ENCODE measurements at regions not wholly inside any gene's neighbourhood (a gene's known extent, or its start where the extent isn't known, plus 50 kb on each side); places are given as distances from the start of the nearest gene placed in this dataset.
"Not testable (repeated sequence)": the region's sequence is repeated elsewhere in the genome, so short reads cannot be mapped to it uniquely, and the experiment has no call there.

- no peak for DNase-seq (ENCODE audit: low spot score)
Measured at GRCh38 chr11:69205743-69206612, 50.2 kb downstream of the SMIM38 start.

- DNase-seq (ENCODE audit: low spot score): not testable (repeated sequence)
Measured at GRCh38 chr11:69206613-69206965, 50.9 kb downstream of the SMIM38 start.

GRCh38 chr11:69207165-69207889 is 51.6 kb downstream of the SMIM38 start:
- no peak for DNase-seq (ENCODE audit: low spot score)

- no peak for DNase-seq (ENCODE audit: low spot score)
Measured at GRCh38 chr11:69208190-69209037, 52.7 kb downstream of the SMIM38 start.

GRCh38 chr11:69209038-69209350 is 53.3 kb downstream of the SMIM38 start:
- DNase-seq (ENCODE audit: low spot score): no peak

GRCh38 chr11:69209421-69210309 is 53.9 kb downstream of the SMIM38 start:
- DNase-seq (ENCODE audit: low spot score): no peak

- peak; percentile 7 for DNase-seq (ENCODE audit: low spot score)
Measured at GRCh38 chr11:69210310-69211035, 54.7 kb downstream of the SMIM38 start.

- DNase-seq (ENCODE audit: low spot score): no peak
Measured at GRCh38 chr11:69211540-69211919, 55.8 kb downstream of the SMIM38 start.

GRCh38 chr11:69211920-69212797 is 56.4 kb downstream of the SMIM38 start:
- no peak for DNase-seq (ENCODE audit: low spot score)

- DNase-seq (ENCODE audit: low spot score): no peak
Measured at GRCh38 chr11:69212798-69213110, 57.0 kb downstream of the SMIM38 start.

- DNase-seq (ENCODE audit: low spot score): no peak
Measured at GRCh38 chr11:69213316-69213715, 57.6 kb downstream of the SMIM38 start.

GRCh38 chr11:69213964-69214363 is 58.2 kb downstream of the SMIM38 start:
- DNase-seq (ENCODE audit: low spot score): no peak

- DNase-seq (ENCODE audit: low spot score): no peak
Measured at GRCh38 chr11:69215216-69215615, 59.5 kb downstream of the SMIM38 start.

- no peak for DNase-seq (ENCODE audit: low spot score)
Measured at GRCh38 chr11:69215784-69216415, 60.2 kb downstream of the SMIM38 start.

GRCh38 chr11:69216647-69217051 is 60.9 kb downstream of the SMIM38 start:
- DNase-seq (ENCODE audit: low spot score): no peak

GRCh38 chr11:69217276-69218105 is 61.8 kb downstream of the SMIM38 start:
- no peak for DNase-seq (ENCODE audit: low spot score)

- DNase-seq (ENCODE audit: low spot score): no peak
Measured at GRCh38 chr11:69218271-69218682, 62.5 kb downstream of the SMIM38 start.

- DNase-seq (ENCODE audit: low spot score): no peak
Measured at GRCh38 chr11:69218946-69219720, 63.4 kb downstream of the SMIM38 start.
